Esophagus muscularis mucosa (tissue), 4 donors: ENCODE measurements at regions not wholly inside any gene's neighbourhood (a gene's known extent, or its start where the extent isn't known, plus 50 kb on each side); places are given as distances from the start of the nearest gene placed in this dataset.

ENCODE experiments used
- DNase-seq: peaks from one replicate; pipeline ENCODE4 v3.0.0-alpha.2; 2017; ENCODE audit errors: extremely low spot score
- H3K27ac ChIP-seq, 4 donors: fragments of 200-600 bp; sonication (generic); replicated peaks in 1 of 4; 1 replicate in 3 of 4; 2 replicates in 1 of 4; pipeline ENCODE4 v1.5.1; 2016 to 2019; ENCODE audit warnings: mild to moderate bottlenecking in 1 of 4
- H3K27me3 ChIP-seq, 4 donors: fragments of 200-600 bp; sonication (generic); one replicate each; pipeline versions ENCODE4 v1.5.1 to v1.6.0; 2016 to 2019
- H3K36me3 ChIP-seq, 4 donors: fragments of 200-600 bp; sonication (generic); one replicate each; pipeline ENCODE4 v1.5.1; 2016 to 2019
- H3K4me1 ChIP-seq, 4 donors: fragments of 200-600 bp; sonication (generic); one replicate each; pipeline ENCODE4 v1.5.1; 2016 to 2019
- H3K4me3 ChIP-seq, 4 donors: fragments of 200-600 bp; sonication (generic); 1 replicate in 2 of 4; 2 replicates in 2 of 4; pipeline ENCODE4 v1.5.1; 2016 to 2019; ENCODE audit warnings: mild to moderate bottlenecking in 4 of 4, moderate library complexity in 1 of 4
- H3K9me3 ChIP-seq, 4 donors: fragments of 200-600 bp; sonication (generic); 1 replicate in 3 of 4; 2 replicates in 1 of 4; pipeline ENCODE4 v1.5.1; 2016 to 2019
- EP300 ChIP-seq: sonication (generic); formaldehyde crosslinking; IDR thresholded peaks from one replicate; pipeline ENCODE4 v1.6.1; 2017; ENCODE audit warnings: antibody characterized with exemption
- POLR2A ChIP-seq: fragments of 450-650 bp; IDR thresholded peaks from one replicate; pipeline ENCODE4 v1.6.1; 2017; ENCODE audit warnings: antibody characterized with exemption, moderate library complexity, mild to moderate bottlenecking, low read depth
- POLR2AphosphoS5 ChIP-seq, 2 donors: sonication (generic); formaldehyde crosslinking; IDR thresholded peaks; one replicate each; pipeline ENCODE4 v1.6.1; 2017; ENCODE audit warnings: antibody characterized with exemption in 2 of 2
- WGBS: methylation state at CpG from one replicate; pipeline ENCODE4 v1.1.5; 2018; 5-methylcytosine and 5-hydroxymethylcytosine counted together
- intact Hi-C: fragments of 100-400 bp; cut with DNase I; formaldehyde crosslinking; loops from one replicate; pipeline ENCODE4 v1.15.1; 2023
- TF ChIP-seq, protein P1 (sequence below), 3 experiments: fragments of 200-600 bp in 2 of 3; fragments of 450-650 bp in 1 of 3; sonication (generic) in 2 of 3; IDR thresholded peaks; one replicate each; pipeline ENCODE4 v1.5.1; 2017 to 2019; ENCODE audit warnings: antibody characterized with exemption in 3 of 3, mild to moderate bottlenecking in 2 of 3, moderate library complexity in 1 of 3

DNA sequence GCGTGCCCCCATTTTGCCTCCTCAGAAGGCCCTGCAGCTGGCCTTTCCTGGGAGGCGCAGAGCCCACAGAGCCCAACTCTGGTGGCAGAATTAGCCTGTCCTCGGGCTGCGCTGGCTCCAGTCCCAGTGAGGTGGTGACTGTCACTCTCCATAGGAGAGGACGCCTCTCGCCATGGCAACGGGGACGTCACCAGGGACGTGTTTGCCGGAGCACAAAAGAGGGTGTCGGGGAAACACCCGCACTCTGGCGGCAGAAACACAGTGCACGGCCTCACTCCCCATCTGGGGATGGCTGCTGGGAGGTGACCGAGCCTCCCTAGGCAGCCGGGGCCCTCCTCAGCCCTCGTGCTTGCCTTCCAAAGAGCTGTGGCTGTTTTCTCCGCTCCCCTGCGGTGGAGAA, 50.2 kb upstream of the NCOR2 start:
- Histone ChIP-seq H3K9me3 (no peaks in the 10 kb centered on the region), H3K4me3 (no peak overlapping the region), H3K27me3 (peaks cover 0 to 6% (median 0%) of the 10 kb centered on the region in 4 donors), H3K27ac (no peak overlapping the region), H3K36me3 (no peaks in the 10 kb centered on the region), H3K4me1 (peaks cover 6 to 38% (median 31%) of the 10 kb centered on the region in 4 donors)
- DNase-seq, result no peak
- intact Hi-C loops, result no loop called here
- TF ChIP-seq EP300 (no peak), POLR2A (no peak), POLR2AphosphoS5 (IDR thresholded peaks at IDR 0.05) (no peak)
- TF ChIP-seq, protein P1, sequence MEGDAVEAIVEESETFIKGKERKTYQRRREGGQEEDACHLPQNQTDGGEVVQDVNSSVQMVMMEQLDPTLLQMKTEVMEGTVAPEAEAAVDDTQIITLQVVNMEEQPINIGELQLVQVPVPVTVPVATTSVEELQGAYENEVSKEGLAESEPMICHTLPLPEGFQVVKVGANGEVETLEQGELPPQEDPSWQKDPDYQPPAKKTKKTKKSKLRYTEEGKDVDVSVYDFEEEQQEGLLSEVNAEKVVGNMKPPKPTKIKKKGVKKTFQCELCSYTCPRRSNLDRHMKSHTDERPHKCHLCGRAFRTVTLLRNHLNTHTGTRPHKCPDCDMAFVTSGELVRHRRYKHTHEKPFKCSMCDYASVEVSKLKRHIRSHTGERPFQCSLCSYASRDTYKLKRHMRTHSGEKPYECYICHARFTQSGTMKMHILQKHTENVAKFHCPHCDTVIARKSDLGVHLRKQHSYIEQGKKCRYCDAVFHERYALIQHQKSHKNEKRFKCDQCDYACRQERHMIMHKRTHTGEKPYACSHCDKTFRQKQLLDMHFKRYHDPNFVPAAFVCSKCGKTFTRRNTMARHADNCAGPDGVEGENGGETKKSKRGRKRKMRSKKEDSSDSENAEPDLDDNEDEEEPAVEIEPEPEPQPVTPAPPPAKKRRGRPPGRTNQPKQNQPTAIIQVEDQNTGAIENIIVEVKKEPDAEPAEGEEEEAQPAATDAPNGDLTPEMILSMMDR (IDR thresholded peaks at IDR 0.05), result no peak
- 80% methylated on average over 6 of the region's 19 CpGs for WGBS
